ENCODE measurements at regions not wholly inside any gene's neighbourhood (a gene's known extent, or its start where the extent isn't known, plus 50 kb on each side); places are given as distances from the start of the nearest gene placed in this dataset.

DNA sequence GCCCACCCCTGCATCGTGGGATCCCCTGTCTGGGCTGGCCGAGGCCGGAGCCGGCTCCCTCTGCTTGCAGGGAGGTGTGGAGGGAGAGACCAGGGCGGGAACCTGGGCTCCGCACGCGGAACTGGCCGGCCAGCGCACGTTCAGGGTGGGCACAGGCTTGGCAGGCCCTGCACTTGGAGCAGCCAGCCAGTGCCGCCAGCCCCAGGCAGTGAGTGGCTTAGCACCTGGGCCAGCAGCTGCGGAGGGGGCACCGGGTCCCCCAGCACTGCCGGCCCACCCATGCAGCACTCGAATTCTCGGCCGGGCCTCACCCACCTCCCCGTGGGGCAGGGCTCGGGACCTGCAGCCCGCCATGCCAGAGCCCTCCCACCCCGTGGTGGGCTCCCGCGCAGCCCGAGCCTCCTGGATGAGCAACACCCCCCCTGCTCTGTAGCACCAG lies 422.6 kb downstream of the AMY1C start:
- Histone ChIP-seq H3K27me3 (no peaks in the 10 kb centered on the region), H3K4me1 (no peaks in the 10 kb centered on the region), H3K4me3 (no peak overlapping the region), H3K36me3 (no peaks in the 10 kb centered on the region), H3K9me3 (no peaks in the 10 kb centered on the region), H3K27ac (no peak overlapping the region)
- intact Hi-C loops (cut with DNase I), result no loop called here
- DNase-seq (peak; percentile 60), ATAC-seq (peak; percentile 30)
- no peak for TF ChIP-seq CTCF (IDR thresholded peaks at IDR 0.05)

DNA sequence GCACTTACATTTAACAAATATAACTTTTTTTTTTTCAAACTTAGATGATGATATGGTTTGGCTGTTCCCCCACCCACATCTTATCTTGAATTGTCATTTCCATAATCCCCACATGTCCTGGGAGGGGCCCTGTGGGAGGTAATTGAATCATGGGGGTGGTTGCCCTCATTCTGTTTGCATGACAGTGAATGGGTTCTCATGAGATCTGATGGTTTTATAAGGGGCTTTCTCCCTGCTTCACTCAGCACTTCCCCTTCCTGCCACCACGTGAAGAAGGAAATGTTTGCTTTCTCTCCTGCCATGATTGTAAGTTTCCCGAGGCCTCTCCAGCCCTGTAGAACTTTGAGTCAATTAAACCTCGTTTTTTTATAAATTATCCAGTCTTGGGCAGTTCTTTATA lies 432.6 kb downstream of the AMY1C start:
- intact Hi-C loops (cut with DNase I), result no loop called here
- DNase-seq, result no peak
- no peak for TF ChIP-seq CTCF (IDR thresholded peaks at IDR 0.05)

GRCh38 chr1:104189207-104189606 lies 439.5 kb downstream of the AMY1C start:
- DNase-seq (no peak), ATAC-seq (no peak)
- intact Hi-C loops (cut with DNase I), result no loop called here
- Histone ChIP-seq H3K27ac (no peak overlapping the region), H3K9me3 (no peaks in the 10 kb centered on the region), H3K27me3 (no peaks in the 10 kb centered on the region), H3K4me1 (no peaks in the 10 kb centered on the region), H3K36me3 (no peaks in the 10 kb centered on the region), H3K4me3 (no peak overlapping the region)
- TF ChIP-seq CTCF (IDR thresholded peaks at IDR 0.05), result no peak

More for the DNA sequence above, 432.6 kb downstream of the AMY1C start:
- no peaks in the 10 kb centered on the region for H3K4me1 ChIP-seq
- H3K4me3 ChIP-seq, result no peak overlapping the region
- H3K27ac ChIP-seq, result no peak overlapping the region
- no peaks in the 10 kb centered on the region for H3K9me3 ChIP-seq
- no peaks in the 10 kb centered on the region for H3K27me3 ChIP-seq
- no peaks in the 10 kb centered on the region for H3K36me3 ChIP-seq
- no peak for ATAC-seq

DNA sequence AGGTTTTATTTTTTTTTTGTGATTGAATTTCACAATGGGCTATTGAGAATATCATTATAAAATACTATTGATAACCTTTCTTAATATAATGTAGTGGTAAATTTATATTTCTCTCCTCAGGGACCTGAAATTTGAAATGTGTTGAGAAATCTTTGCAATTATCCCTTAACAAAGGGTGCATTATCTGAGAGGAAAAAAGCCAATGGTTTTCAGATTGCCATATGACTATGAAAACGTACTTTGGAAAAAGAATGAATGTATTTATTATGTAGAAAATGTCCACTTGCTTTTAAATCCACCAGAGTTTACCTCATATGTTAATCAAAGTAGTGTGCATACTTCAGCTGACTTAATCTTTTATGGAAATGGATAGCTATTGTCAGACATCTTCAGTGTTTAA lies 441.1 kb downstream of the AMY1C start:
- Histone ChIP-seq H3K4me1 (no peaks in the 10 kb centered on the region), H3K27ac (no peak overlapping the region), H3K4me3 (no peak overlapping the region), H3K27me3 (no peaks in the 10 kb centered on the region), H3K9me3 (no peaks in the 10 kb centered on the region), H3K36me3 (no peaks in the 10 kb centered on the region)
- ATAC-seq (no peak), DNase-seq (no peak)
- no peak for TF ChIP-seq CTCF (IDR thresholded peaks at IDR 0.05)
- intact Hi-C loops (cut with DNase I), result no loop called here

GRCh38 chr1:104195395-104195794 lies 445.7 kb downstream of the AMY1C start:
- H3K36me3 ChIP-seq, result no peaks in the 10 kb centered on the region
- H3K27ac ChIP-seq, result no peak overlapping the region
- intact Hi-C loops (cut with DNase I), result no loop called here
- no peaks in the 10 kb centered on the region for H3K27me3 ChIP-seq
- TF ChIP-seq CTCF (IDR thresholded peaks at IDR 0.05), result no peak
- DNase-seq (no peak), ATAC-seq (no peak)
- H3K9me3 ChIP-seq, result no peaks in the 10 kb centered on the region
- H3K4me3 ChIP-seq, result no peak overlapping the region
- H3K4me1 ChIP-seq, result no peaks in the 10 kb centered on the region

GRCh38 chr1:104196136-104196535 lies 446.4 kb downstream of the AMY1C start:
- no peaks in the 10 kb centered on the region for H3K9me3 ChIP-seq
- H3K4me3 ChIP-seq, result no peak overlapping the region
- DNase-seq, result no peak
- no peak for ATAC-seq
- TF ChIP-seq CTCF (IDR thresholded peaks at IDR 0.05), result no peak
- no peaks in the 10 kb centered on the region for H3K36me3 ChIP-seq
- H3K27me3 ChIP-seq, result no peaks in the 10 kb centered on the region
- intact Hi-C loops (cut with DNase I), result no loop called here
- no peaks in the 10 kb centered on the region for H3K4me1 ChIP-seq
- no peak overlapping the region for H3K27ac ChIP-seq

Data from upper lobe of right lung (tissue), 1 donor.